ENCODE measurements at regions not wholly inside any gene's neighbourhood (a gene's known extent, or its start where the extent isn't known, plus 50 kb on each side); places are given as distances from the start of the nearest gene placed in this dataset.

DNA sequence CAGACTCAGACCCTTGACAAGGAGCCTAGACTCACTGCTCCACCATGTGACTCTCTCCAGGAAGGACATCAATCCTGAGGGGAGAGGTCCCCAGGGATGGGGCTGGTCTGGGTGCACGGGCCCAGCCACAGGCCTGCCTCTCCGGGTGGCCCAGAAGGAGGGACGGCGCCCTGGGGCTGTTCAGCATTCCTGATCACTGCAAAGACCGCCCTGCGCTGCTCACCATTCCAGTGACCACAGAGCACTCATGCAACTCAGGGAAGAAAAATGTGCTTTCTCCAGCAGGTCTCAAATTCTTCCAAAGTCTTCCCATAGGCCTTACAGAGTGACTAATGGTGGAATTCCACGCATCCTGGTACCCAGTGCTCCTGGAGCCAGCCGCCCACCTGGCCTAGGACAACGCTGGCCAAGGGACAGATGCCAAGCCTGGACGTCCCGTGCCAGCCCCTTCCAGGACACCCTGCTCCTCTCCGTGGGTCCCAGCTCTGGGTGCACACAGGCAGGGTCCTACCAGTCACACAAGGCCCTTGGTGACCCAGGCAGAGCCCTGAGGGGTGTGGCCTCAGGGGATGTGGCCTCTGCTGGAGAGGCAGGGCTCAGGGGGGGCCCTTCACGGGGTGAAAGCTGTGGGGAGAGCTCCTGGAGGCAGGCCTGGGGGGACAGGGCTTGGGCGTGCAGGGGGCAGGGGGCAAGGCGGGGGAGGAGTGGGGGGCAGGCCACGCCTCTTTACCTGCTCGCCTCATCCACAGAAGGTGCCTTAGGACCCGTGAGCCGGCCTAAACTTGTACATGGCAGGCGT is 178.8 kb downstream of the IGLL1 start:
- no peak overlapping the region for H3K27ac Mint-ChIP-seq
- no peaks in the 10 kb centered on the region for H3K36me3 Mint-ChIP-seq
- ATAC-seq (ENCODE audit: low read depth in 2 of 2) (no peak), DNase-seq (no peak)
- Histone ChIP-seq H3K4me3 (ENCODE audit: low read depth, low read length) (no peak overlapping the region), H3K4me1 (ENCODE audit: control insufficient read depth, insufficient read depth, low read length, poor library complexity, severe bottlenecking) (no peaks in the 10 kb centered on the region), H3K27me3 (ENCODE audit: control insufficient read depth, insufficient read depth, low read length) (no peaks in the 10 kb centered on the region), H3K9me3 (ENCODE audit: control insufficient read depth in 2 of 2, low read length in 2 of 2) (no peaks in the 10 kb centered on the region), H3K36me3 (ENCODE audit: control insufficient read depth, insufficient read depth, low read length) (no peaks in the 10 kb centered on the region), H3K27ac (ENCODE audit: insufficient read depth, low read length, poor library complexity, severe bottlenecking) (no peak overlapping the region)
- no peaks in the 10 kb centered on the region for H3K4me1 Mint-ChIP-seq
- H3K9me3 Mint-ChIP-seq = no peaks in the 10 kb centered on the region
- peaks cover 9% of the 10 kb centered on the region for H3K27me3 Mint-ChIP-seq
- no peak overlapping the region for H3K4me3 Mint-ChIP-seq

DNA sequence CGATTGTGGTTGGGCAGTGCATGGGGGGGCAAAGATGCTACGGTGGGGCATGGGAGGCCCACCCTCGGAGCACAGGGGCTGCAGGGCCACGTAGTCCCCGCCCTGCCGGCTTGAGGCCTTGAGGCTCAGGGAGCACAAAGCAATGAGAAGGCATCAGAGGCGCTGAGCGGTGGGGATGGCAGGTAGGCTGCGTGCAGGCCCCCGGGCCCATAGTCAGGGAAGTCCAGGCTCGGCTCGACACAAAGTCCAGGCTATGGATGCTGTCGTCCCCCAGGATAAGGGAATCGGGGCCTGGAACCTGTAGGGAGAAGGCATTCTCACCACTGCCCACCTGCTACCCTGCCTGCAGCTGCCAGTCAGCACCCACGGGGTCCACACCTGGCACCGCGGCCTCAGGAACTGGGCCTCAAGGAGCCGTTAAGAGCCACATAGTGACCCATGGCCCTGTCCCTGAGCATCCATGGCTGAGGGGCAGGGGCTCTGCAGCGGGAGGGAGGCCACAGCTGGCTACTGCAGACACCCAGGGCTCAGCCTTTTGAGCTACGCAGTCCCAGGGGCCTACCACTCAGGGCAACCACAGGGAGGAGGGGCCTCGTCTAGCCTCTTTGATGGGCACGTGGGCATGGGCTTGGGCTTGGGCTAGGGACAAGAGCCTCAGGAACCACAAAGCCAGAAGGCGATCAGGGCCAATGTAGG is 179.7 kb downstream of the IGLL1 start:
- Histone ChIP-seq H3K4me1 (ENCODE audit: control insufficient read depth, insufficient read depth, low read length, poor library complexity, severe bottlenecking) (no peaks in the 10 kb centered on the region), H3K9me3 (ENCODE audit: control insufficient read depth in 2 of 2, low read length in 2 of 2) (no peaks in the 10 kb centered on the region), H3K27ac (ENCODE audit: insufficient read depth, low read length, poor library complexity, severe bottlenecking) (no peak overlapping the region), H3K4me3 (ENCODE audit: low read depth, low read length) (no peak overlapping the region), H3K27me3 (ENCODE audit: control insufficient read depth, insufficient read depth, low read length) (no peaks in the 10 kb centered on the region), H3K36me3 (ENCODE audit: control insufficient read depth, insufficient read depth, low read length) (no peaks in the 10 kb centered on the region)
- ATAC-seq (ENCODE audit: low read depth in 2 of 2) = no peak
- H3K4me1 Mint-ChIP-seq = no peaks in the 10 kb centered on the region
- peaks cover 7% of the 10 kb centered on the region for H3K27me3 Mint-ChIP-seq
- no peaks in the 10 kb centered on the region for H3K36me3 Mint-ChIP-seq
- H3K27ac Mint-ChIP-seq = no peak overlapping the region
- no peak for DNase-seq
- no peaks in the 10 kb centered on the region for H3K9me3 Mint-ChIP-seq
- H3K4me3 Mint-ChIP-seq = no peak overlapping the region

DNA sequence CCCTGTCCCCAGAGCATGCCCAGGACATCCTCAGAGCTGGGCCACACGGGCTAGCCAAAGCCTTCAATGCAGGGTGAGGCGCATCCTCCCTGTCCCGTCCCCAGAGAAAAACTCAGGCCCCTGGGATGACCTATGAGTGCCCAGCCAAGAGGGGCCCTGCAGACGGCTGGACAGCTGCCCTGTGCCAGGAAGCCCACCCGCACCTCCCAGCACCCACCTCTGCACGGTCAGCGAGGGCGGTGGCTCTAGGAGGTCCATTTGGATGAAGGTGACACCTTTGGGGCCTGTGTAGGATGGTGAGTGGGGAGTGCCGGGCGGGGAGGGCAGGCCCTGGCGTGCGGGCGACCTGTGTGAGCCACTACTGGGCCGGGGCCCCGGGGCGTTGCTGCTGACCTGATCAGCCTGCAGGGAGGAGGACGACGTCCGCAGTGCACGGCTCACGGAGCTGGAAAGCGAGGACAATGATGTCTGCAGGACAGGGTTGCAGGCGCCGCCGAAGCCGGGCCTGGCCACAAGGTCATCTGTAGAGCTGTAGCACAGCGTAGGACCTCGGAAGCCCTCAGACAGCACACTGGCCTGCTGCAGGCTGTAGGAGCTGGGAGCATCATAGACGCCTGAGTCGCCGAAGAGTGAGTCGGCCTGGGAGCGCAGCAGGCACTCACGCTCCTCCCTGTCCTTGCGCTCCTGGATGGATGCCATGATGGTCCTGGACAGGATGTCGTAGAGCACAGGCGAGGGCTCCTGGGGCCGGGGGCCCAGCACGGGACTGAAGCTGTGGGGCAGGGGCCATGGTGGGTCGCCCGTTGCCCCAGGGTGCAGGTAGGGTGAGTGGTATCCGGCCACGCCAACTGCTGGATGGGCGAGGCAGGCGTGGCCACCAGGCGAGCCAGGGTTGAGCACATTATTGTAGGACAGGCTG is 180.5 kb downstream of the IGLL1 start:
- H3K27ac ChIP-seq (ENCODE audit: insufficient read depth, low read length, poor library complexity, severe bottlenecking) = no peak overlapping the region
- no peaks in the 10 kb centered on the region for H3K4me1 ChIP-seq (ENCODE audit: control insufficient read depth, insufficient read depth, low read length, poor library complexity, severe bottlenecking)
- DNase-seq = no peak
- Mint-ChIP-seq H3K4me1 (no peaks in the 10 kb centered on the region), H3K9me3 (no peaks in the 10 kb centered on the region), H3K36me3 (no peaks in the 10 kb centered on the region), H3K4me3 (no peak overlapping the region), H3K27ac (no peak overlapping the region), H3K27me3 (peaks cover 7% of the 10 kb centered on the region)
- no peak overlapping the region for H3K4me3 ChIP-seq (ENCODE audit: low read depth, low read length)
- no peaks in the 10 kb centered on the region for H3K9me3 ChIP-seq (ENCODE audit: control insufficient read depth in 2 of 2, low read length in 2 of 2)
- ATAC-seq (ENCODE audit: low read depth in 2 of 2) = no peak
- H3K27me3 ChIP-seq (ENCODE audit: control insufficient read depth, insufficient read depth, low read length) = no peaks in the 10 kb centered on the region
- no peaks in the 10 kb centered on the region for H3K36me3 ChIP-seq (ENCODE audit: control insufficient read depth, insufficient read depth, low read length)

DNA sequence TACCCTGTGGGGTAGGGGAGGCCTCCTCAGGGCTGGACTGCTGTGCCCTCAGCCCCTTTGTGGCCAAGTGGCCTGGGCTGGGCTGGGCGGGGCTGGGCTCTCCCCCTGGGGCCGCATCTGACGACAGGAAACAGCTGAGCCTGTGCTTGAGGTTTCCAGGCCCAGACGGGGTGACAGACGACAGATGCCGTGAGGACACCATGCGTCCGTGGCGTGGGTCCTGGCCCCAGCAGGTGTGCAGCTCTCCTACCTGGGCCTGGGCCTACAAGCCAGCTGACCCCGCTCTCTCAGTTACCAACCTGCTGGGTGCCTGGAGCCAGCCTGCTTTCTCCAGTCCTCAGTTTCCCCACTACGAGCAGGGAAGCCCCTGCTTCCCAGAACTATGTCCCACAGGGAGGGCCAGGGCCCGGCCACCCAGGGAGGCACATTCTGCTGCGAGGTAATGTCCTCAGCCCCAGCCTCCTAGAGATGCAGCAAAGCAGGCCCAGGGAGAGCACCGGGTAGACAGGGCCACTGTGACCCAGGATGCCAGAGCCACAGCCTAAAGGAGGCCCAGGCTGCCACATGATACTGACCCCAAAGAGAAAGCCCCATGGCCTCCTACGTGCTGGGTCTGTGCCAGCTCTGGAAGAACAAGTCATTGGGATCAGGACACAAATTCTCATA is 181.3 kb downstream of the IGLL1 start:
- Mint-ChIP-seq H3K27me3 (peaks cover under 1% of the 10 kb centered on the region), H3K36me3 (no peaks in the 10 kb centered on the region), H3K4me3 (no peak overlapping the region), H3K9me3 (no peaks in the 10 kb centered on the region), H3K27ac (no peak overlapping the region), H3K4me1 (no peaks in the 10 kb centered on the region)
- Histone ChIP-seq H3K4me3 (ENCODE audit: low read depth, low read length) (no peak overlapping the region), H3K36me3 (ENCODE audit: control insufficient read depth, insufficient read depth, low read length) (no peaks in the 10 kb centered on the region), H3K9me3 (ENCODE audit: control insufficient read depth in 2 of 2, low read length in 2 of 2) (no peaks in the 10 kb centered on the region), H3K27me3 (ENCODE audit: control insufficient read depth, insufficient read depth, low read length) (no peaks in the 10 kb centered on the region), H3K27ac (ENCODE audit: insufficient read depth, low read length, poor library complexity, severe bottlenecking) (no peak overlapping the region), H3K4me1 (ENCODE audit: control insufficient read depth, insufficient read depth, low read length, poor library complexity, severe bottlenecking) (no peaks in the 10 kb centered on the region)
- DNase-seq = no peak
- no peak for ATAC-seq (ENCODE audit: low read depth in 2 of 2)

DNA sequence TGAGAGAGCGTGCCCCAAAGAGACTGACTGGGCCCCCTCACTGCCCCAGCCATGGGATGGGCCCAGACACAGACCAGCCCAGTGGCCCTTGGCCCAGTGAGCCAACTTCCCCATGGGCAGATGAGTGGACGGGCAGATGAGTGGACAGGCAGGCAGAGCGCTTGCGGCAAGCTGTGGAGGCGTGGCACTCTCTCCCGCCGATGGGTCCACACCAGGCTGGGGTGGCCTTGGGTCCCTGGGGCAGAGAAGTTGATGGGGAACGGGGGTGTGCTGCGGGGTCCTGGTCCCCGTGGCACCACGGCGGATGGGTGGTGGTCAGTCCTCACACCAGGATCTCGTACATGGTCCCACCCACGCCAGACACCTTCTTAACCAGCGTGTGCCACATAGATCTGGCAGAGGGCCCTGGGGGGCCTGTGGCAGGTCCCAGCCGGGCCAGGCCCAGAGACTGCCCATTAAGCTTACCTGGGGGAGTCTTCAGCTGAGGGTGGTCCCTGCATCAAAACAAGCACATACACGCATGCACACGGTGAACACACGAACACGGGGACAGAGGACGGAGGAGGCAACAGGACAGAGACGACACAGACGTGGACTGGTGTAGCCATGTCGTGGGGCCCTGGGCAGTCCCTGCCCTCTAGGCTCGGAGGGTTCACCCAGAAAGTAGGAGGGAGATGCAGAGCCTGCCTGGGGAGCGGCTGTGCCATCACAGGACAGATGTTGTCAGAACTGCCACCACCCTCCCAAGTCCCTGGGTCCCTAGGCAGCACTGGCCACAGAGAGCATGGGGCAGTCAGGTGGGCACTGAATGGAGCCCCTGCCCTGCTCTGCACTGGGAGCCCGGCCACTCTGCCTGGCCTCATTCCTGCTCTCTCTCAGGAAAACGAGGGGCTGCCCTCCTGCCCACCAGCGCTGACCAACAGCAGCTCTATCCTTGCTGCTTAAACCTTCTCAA is 182.2 kb downstream of the IGLL1 start:
- Histone ChIP-seq H3K27me3 (ENCODE audit: control insufficient read depth, insufficient read depth, low read length) (no peaks in the 10 kb centered on the region), H3K4me1 (ENCODE audit: control insufficient read depth, insufficient read depth, low read length, poor library complexity, severe bottlenecking) (no peaks in the 10 kb centered on the region), H3K27ac (ENCODE audit: insufficient read depth, low read length, poor library complexity, severe bottlenecking) (no peak overlapping the region), H3K4me3 (ENCODE audit: low read depth, low read length) (no peak overlapping the region), H3K36me3 (ENCODE audit: control insufficient read depth, insufficient read depth, low read length) (no peaks in the 10 kb centered on the region), H3K9me3 (ENCODE audit: control insufficient read depth in 2 of 2, low read length in 2 of 2) (no peaks in the 10 kb centered on the region)
- no peak for ATAC-seq (ENCODE audit: low read depth in 2 of 2)
- no peak overlapping the region for H3K27ac Mint-ChIP-seq
- no peaks in the 10 kb centered on the region for H3K36me3 Mint-ChIP-seq
- DNase-seq = no peak
- H3K4me1 Mint-ChIP-seq = no peaks in the 10 kb centered on the region
- H3K9me3 Mint-ChIP-seq = no peaks in the 10 kb centered on the region
- H3K4me3 Mint-ChIP-seq = no peak overlapping the region
- H3K27me3 Mint-ChIP-seq = no peaks in the 10 kb centered on the region

DNA sequence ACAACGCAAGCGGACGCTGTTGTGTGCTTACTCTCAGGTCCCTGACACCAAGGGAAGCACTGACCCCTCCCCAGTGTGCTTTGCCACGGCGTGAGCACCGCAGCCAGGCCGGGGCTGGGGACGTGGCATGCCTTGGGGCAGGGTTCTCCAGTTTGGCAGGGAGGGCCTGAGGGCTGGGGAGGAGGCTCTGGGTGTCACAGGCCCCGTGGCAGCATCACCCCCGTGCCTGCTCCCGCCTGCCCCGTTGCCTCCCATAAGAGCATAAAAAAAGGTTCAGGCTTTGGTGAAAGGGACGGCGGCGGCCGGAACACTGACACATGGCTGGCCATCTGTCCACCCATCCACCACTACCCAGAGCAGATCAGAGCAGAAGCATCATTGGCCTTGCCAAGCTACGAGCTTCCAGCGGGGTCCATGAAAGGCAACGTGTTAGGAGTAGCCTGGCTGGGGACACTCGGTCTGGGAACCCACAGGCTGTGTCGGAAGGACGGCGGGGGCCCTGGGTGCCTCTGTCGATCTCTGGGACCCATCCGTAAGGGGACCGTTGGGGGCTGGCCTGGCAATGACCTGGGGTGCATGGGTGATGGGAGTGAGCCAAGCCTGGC is 183.0 kb downstream of the IGLL1 start:
- Histone ChIP-seq H3K4me1 (ENCODE audit: control insufficient read depth, insufficient read depth, low read length, poor library complexity, severe bottlenecking) (no peaks in the 10 kb centered on the region), H3K27ac (ENCODE audit: insufficient read depth, low read length, poor library complexity, severe bottlenecking) (no peak overlapping the region), H3K9me3 (ENCODE audit: control insufficient read depth in 2 of 2, low read length in 2 of 2) (no peaks in the 10 kb centered on the region), H3K36me3 (ENCODE audit: control insufficient read depth, insufficient read depth, low read length) (no peaks in the 10 kb centered on the region), H3K4me3 (ENCODE audit: low read depth, low read length) (no peak overlapping the region), H3K27me3 (ENCODE audit: control insufficient read depth, insufficient read depth, low read length) (no peaks in the 10 kb centered on the region)
- Mint-ChIP-seq H3K36me3 (no peaks in the 10 kb centered on the region), H3K27me3 (no peaks in the 10 kb centered on the region), H3K4me3 (no peak overlapping the region), H3K27ac (no peak overlapping the region), H3K4me1 (no peaks in the 10 kb centered on the region), H3K9me3 (no peaks in the 10 kb centered on the region)
- no peak for ATAC-seq (ENCODE audit: low read depth in 2 of 2)
- DNase-seq = no peak

Measured in CD4-positive, CD25-positive, alpha-beta regulatory T cell (primary cell).